ENCODE measurements at regions not wholly inside any gene's neighbourhood (a gene's known extent, or its start where the extent isn't known, plus 50 kb on each side); places are given as distances from the start of the nearest gene placed in this dataset.
"Not testable (repeated sequence)": the region's sequence is repeated elsewhere in the genome, so short reads cannot be mapped to it uniquely, and the experiment has no call there.

- DNase-seq, result no peak
These were observed 1739.0 kb upstream of the C9orf72 start for GRCh38 chr9:29312327-29312726.

DNA sequence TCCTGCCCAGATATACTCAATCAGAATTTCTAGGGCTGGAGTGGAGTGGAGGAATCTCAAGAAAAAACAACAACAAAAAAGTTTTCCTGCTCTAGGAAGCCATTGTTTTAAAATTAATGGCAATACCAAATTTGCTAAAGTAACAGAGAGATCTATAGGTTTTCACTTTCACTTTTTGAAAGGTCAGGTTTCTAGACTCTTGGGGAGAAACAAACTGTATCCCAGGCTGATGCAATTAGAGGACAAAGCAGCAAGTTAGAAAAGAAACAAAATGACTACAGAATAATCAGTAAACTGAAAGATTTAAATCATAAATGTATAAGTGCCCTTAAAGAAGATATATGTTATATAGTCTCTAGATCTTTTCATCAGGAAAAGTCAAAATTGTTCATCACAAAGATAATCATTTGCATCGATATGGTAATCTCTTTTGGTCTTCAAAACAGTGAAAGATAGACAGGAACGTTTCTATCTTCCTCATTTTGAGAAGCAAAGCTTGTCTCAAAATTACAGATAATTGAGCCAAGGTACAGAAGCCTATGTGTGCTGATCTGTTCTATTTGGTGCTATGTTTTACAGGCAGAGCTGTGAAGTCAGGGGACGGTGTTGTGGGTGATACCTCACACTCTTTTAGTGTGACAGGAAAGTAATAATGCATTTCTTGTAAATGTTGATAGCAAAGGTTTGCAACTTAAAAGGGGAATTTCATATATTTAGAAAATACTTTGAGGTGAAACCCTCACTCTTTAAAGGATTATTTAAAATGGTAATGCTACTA, 1746.6 kb upstream of the C9orf72 start:
- no peak for DNase-seq

- DNase-seq, result no peak
These were observed 1749.0 kb upstream of the C9orf72 start for GRCh38 chr9:29322240-29322639.

GRCh38 chr9:29325894-29326293, 1752.6 kb upstream of the C9orf72 start:
- no peak for DNase-seq

- no peak for DNase-seq
These were observed 1759.5 kb upstream of the C9orf72 start for GRCh38 chr9:29332789-29333188.

DNA sequence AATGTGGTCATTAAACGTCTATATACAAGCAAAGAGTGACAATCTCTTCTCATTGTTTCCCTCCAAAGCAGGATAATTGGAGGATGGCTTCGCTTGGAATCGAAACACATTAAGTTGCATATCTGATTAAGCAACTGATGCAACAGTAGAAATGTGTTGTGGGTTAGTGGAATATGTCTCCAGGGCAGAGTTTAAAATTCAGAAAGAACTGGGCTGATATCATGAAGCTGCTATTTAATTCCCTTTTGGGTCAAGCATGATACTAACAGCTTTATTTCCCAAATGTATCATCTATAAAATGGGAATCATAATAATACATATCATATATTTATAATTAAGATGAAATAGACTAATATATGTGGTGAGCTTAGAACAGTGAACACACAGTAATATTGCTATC, 1763.0 kb upstream of the C9orf72 start:
- DNase-seq, result no peak

GRCh38 chr9:29339387-29339786, 1766.1 kb upstream of the C9orf72 start:
- DNase-seq, result no peak

DNA sequence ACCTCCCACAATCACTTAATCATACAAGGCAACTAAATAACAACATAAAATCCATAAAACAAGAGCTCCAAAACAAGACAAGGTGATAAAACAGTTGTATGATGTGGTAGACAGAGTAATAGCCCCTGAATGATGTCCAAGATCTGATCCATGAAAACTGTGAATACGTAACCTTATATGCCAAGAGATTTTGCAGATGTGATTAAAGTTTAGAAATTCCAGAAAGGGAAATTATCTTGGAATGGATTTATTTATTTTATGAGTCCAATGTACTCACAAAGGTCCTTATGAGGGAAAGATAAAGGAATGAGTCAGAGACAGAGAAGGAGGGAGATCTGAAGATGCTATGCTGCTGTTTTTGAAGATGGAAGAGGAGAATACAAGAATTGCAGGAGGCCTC, 1775.7 kb upstream of the C9orf72 start:
- DNase-seq, result no peak

GRCh38 chr9:29389421-29389820, 1816.1 kb upstream of the C9orf72 start:
- no peak for DNase-seq

DNA sequence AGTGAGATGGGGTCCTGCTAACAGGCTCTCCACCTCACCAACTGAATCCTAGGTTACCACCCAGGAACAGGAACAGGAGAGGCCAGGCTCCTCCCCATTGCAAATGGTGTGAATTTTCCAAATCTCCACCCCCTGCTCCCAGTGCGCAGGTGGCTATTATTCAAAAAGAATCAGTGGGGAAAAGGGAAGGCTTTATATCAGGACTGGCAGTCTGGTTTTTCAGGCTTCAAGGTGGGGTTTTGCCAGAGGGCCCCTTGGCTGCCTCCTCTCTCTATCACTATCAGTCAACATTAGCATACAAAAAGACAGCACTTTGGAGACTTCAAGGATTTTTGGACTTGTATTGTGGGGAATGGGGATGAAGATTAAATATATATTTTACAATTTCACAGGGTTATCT, 1817.6 kb upstream of the C9orf72 start:
- DNase-seq, result no peak

- no peak for DNase-seq
These were observed 1819.8 kb upstream of the C9orf72 start for GRCh38 chr9:29393064-29393463.

GRCh38 chr9:29394855-29395254, 1821.6 kb upstream of the C9orf72 start:
- DNase-seq, result no peak

DNA sequence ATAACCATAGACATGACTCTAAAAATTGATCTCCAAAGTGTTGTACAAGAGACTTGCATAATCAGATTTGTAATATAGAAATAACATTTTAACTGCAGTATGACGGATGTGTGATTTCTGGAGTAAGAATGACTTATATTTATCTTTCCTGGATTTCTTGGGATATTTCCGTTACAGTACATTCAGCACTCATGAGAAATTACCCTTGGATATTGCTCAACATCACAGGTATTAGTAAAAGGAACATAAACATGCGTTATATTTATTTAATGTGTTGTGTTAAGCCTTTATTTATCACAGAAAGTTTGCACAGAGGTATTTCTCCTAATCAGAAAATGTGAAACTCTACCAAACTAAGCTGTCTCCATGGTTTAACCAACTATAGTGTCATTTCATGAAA, 1823.9 kb upstream of the C9orf72 start:
- DNase-seq, result no peak

DNA sequence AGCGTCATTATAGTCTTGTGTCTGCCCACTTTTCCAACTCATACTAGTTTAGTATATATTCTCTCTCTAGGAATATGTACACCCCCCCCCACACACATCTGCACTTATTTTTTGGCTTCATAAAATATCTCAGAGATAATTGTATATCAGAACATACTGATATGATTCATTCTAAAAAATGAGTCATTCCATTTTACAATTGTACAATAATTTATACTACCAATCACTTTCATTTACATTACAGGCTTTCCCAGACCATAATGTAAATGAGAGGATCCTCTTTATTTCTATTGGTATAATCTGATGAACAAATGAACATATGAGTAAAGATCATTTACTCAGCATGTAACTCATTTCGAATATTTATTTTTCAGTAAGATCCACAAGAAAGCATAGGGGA, 1842.9 kb upstream of the C9orf72 start:
- no peak for DNase-seq

- DNase-seq, result no peak
These were observed 1849.2 kb upstream of the C9orf72 start for GRCh38 chr9:29422438-29422837.

- no peak for DNase-seq
These were observed 1858.9 kb upstream of the C9orf72 start for GRCh38 chr9:29432191-29432590.

DNA sequence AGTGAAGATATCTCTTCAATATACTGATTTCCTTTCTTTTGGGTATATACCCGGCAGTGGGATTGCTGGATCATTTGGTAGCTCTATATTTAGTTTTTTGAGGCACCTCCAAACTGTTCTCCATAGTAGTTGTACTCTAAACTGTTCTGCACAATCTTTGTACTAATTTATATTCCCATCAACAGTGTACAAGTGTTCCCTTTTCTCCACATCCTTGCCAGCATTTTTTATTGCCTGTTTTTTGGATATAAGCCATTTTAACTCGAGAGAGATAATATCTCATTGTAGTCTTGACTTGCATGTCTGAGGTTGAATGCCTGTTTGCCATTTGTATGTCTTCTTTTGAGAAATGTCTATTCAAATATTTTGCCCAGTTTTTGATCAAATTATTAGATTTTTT, 1859.4 kb upstream of the C9orf72 start:
- not testable (repeated sequence) for DNase-seq

GRCh38 chr9:29435368-29435767, 1862.1 kb upstream of the C9orf72 start:
- DNase-seq, result no peak

DNA sequence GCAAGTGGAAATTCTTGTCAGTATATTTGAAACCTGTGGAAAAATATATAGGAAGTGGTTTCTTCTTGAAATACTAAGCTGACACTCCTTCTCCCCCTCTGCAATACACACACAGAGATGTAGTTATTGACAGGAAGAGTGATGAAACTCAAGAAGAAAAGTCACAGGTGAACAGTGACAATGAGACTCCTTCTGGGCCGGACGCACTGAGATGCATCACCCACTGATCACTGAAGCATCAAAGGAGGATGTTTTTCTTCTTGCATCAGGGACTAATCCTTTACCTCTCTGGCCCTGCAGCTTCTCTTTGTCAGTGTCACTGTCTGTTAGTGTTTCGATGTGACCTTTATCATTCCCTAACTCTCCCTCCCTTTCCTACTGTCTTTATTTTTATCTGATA, 1864.2 kb upstream of the C9orf72 start:
- DNase-seq, result no peak

- no peak for DNase-seq
These were observed 1866.7 kb upstream of the C9orf72 start for GRCh38 chr9:29439961-29440360.

DNA sequence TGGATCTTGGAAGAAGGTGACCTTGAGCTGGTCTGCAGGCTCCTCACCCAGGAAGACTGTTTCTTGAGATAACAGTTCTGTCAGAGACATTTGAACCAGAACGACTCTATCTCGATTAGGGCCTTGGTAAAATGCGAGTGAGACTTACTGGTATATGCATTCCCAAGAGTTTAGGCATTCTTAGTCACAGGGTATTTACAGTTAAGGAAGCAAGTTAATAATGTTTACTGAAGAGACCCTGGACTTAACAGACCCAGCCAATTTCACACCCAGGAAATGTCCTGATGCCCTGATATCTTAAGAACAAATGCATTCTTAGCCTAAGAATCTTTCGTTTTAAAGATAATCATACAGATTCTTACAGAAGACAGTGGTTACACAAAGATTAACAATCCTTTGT, 1867.2 kb upstream of the C9orf72 start:
- DNase-seq, result no peak

DNA sequence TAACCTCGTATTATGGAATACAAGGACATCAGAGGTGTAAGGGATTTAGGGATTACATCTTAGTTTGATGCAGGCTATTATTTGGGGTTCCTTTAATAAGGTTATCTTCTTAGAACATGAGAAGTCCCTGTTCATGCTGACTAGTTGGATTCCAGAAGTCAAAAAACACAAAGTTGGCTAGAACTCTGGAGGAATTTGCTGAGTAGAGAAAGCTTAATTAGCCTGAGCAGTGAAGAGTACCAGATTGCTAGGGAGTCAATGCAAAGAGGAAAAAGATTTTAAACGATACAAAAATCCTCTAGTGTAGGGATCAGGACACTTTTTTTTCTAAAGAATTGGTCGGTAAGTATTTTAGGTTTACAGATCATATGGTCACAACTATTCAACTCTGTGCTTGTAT, 1872.5 kb upstream of the C9orf72 start:
- no peak for DNase-seq

DNA sequence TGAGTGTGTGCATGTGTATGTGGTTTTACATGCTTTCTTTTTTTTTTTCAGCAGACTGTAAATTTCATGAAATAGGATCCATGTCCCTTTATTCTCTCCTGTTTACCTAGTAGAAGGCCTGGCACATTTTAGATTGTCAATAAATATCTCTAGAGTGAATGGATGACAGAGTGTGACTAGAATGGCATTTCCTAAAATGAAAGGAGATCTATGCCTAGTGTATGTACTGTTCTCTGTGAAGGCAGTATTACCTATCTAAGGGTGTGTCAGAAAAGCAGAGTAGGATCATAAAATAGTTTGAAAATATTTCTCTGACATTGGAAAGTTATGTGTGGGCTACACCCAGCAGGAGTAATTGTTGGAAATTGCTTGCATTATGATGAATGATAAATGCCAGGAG, 1876.0 kb upstream of the C9orf72 start:
- DNase-seq, result no peak

- DNase-seq, result not testable (repeated sequence)
These were observed 1877.1 kb upstream of the C9orf72 start for GRCh38 chr9:29450343-29450875.

GRCh38 chr9:29456940-29457339, 1883.7 kb upstream of the C9orf72 start:
- DNase-seq, result no peak

All from NCI-H1105 (cell line).